Body of pancreas (tissue), 4 donors: ENCODE measurements at regions not wholly inside any gene's neighbourhood (a gene's known extent, or its start where the extent isn't known, plus 50 kb on each side); places are given as distances from the start of the nearest gene placed in this dataset.

Source experiments
- CTCF ChIP-seq, 7 experiments: fragments of 450-650 bp in 4 of 7; fragments of 200-600 bp in 3 of 7; sonication (generic) in 3 of 7; IDR thresholded peaks; one replicate each; pipeline ENCODE4 v1.5.1; 2016 to 2019; ENCODE audit warnings: antibody characterized with exemption in 7 of 7
- POLR2A ChIP-seq, 3 donors: fragments of 450-650 bp; IDR thresholded peaks; one replicate each; pipeline ENCODE4 v1.6.1; 2016; ENCODE audit warnings: antibody characterized with exemption in 3 of 3, mild to moderate bottlenecking in 2 of 3

- TF ChIP-seq CTCF (IDR thresholded peaks at IDR 0.05), result no peak
- no peak for TF ChIP-seq POLR2A (IDR thresholded peaks at IDR 0.05)
These were observed 141.1 kb downstream of the RFPL4B start for GRCh38 chr6:112488238-112488637.
